Erythroblast (primary cell): ENCODE measurements at regions not wholly inside any gene's neighbourhood (a gene's known extent, or its start where the extent isn't known, plus 50 kb on each side); places are given as distances from the start of the nearest gene placed in this dataset.

ENCODE experiments used
- GATA1 ChIP-seq: IDR thresholded peaks from 2 replicates; pipeline ENCODE4 v1.6.1; 2011; ENCODE audit warnings: low read depth, mild to moderate bottlenecking, control low read depth, low read length, moderate library complexity
- POLR2A ChIP-seq: IDR thresholded peaks from 2 replicates; pipeline ENCODE4 v1.6.1; 2011; ENCODE audit warnings: mild to moderate bottlenecking, low read length

DNA sequence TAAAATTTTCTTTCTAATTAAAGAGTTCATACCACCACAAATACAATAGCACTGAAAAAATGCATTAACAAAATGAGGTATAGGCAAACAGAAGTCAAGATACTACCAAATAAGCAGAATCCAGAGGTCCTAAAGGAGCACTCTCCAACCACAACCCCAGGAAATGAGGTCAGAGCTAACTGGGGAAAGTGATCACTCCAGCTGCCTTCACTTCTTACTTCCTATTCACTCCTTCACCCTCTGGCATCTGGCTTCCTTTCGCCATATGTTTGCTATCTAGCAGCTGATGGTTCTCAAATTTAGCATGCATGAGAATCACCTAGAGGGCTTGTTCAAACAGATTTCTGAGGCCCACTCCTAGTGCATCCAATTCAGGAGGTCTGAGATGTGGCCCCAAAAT, 212.6 kb upstream of the ACVR2A start:
- TF ChIP-seq POLR2A (no peak), GATA1 (no peak)
